K562 (cell line): ENCODE measurements at regions not wholly inside any gene's neighbourhood (a gene's known extent, or its start where the extent isn't known, plus 50 kb on each side); places are given as distances from the start of the nearest gene placed in this dataset.

ENCODE experiments used
- ATAC-seq: fragments of 200-7000 bp; cut with Tn5 transposase; 3 replicates; pipeline ENCODE4 v1.9.1; 2020; ENCODE audit warnings: moderate library complexity
- BruUV-seq: library from RNA; stranded (reverse); fragments of 400-500 nt; replicated peaks from 2 replicates; lab custom pipeline; 2021; lab: Mats Ljungman, UMichigan
- CTCF ChIA-PET: fragments of 300-600 bp; formaldehyde crosslinking; extraction: SDS; loops from one replicate; lab custom pipeline; 2021; ENCODE audit warnings: low intra/inter-chr PET ratio; lab: Yijun Ruan, JAX
- POLR2A ChIA-PET: fragments of 300-600, 350-650 bp; sonication (Branson Sonifier 250); formaldehyde crosslinking; extraction: SDS; loops from one replicate; lab custom pipeline; 2021; ENCODE audit warnings: antibody characterized with exemption, inconsistent platforms; lab: Yijun Ruan, JAX
- DNase-seq, 4 experiments: peaks; one replicate each; pipeline versions ENCODE4 v3.0.0 to v3.0.0-alpha.2; 2011 to 2018; ENCODE audit warnings: low spot score in 3 of 4, mixed read lengths in 3 of 4; ENCODE audit errors: extremely low read depth in 1 of 4
- FAIRE-seq: peaks from 2 replicates; lab custom pipeline; 2011; peaks lifted over from hg19 to GRCh38; lab: Jason Lieb, UNC
- H2AFZ ChIP-seq: 2 replicates; pipeline ENCODE4 v1.6.0; 2011; ENCODE audit warnings: low read depth, low read length, control low read depth, inconsistent platforms
- H3K27ac ChIP-seq: fragments of 200-600 bp; 3 replicates; pipeline ENCODE4 v1.8.0; 2011; ENCODE audit warnings: low read depth, mild to moderate bottlenecking, control low read depth, inconsistent platforms, low read length, moderate library complexity, mixed read lengths; ENCODE audit errors: extremely low read depth
- H3K27me3 ChIP-seq, 2 experiments: fragments of 300-600 bp in 1 of 2; 2 replicates in 1 of 2; 3 replicates in 1 of 2; pipeline versions ENCODE4 v1.6.0 to v1.8.0; 2011; ENCODE audit warnings: inconsistent platforms in 2 of 2, low read length in 2 of 2, mild to moderate bottlenecking in 1 of 2, mixed read lengths in 1 of 2, moderate library complexity in 1 of 2; ENCODE audit not compliant: control insufficient read depth in 2 of 2, insufficient read depth in 2 of 2
- H3K36me3 ChIP-seq: fragments of 300-600 bp; 3 replicates; pipeline ENCODE4 v1.8.0; 2011; ENCODE audit warnings: mild to moderate bottlenecking, low read length, inconsistent platforms; ENCODE audit not compliant: control insufficient read depth, insufficient read depth
- H3K4me1 ChIP-seq, 2 experiments: fragments of 200-600 bp in 1 of 2; replicated peaks in 1 of 2; 2 replicates in 1 of 2; 3 replicates in 1 of 2; pipeline versions ENCODE4 v1.5.1 to v1.8.0; 2011; ENCODE audit warnings: inconsistent platforms in 2 of 2, low read length in 2 of 2, mild to moderate bottlenecking in 1 of 2, mixed read lengths in 1 of 2, moderate library complexity in 1 of 2; ENCODE audit not compliant: control insufficient read depth in 2 of 2, insufficient read depth in 2 of 2
- H3K4me2 ChIP-seq: 2 replicates; pipeline ENCODE4 v1.6.1; 2011; ENCODE audit warnings: low read length, control low read depth, inconsistent platforms, mixed read lengths; ENCODE audit not compliant: insufficient read depth
- H3K4me3 ChIP-seq: fragments of 200-600 bp; sonication (generic), shearing (Covaris generic); 2 replicates; pipeline ENCODE4 v1.5.1; 2016; ENCODE audit warnings: control low read depth, inconsistent platforms
- H3K79me2 ChIP-seq: fragments of 200-600 bp; 3 replicates; pipeline ENCODE4 v1.8.0; 2011; ENCODE audit warnings: low read length, inconsistent platforms; ENCODE audit not compliant: control insufficient read depth, insufficient read depth
- H3K9ac ChIP-seq, 2 experiments: 2 replicates each; pipeline versions ENCODE4 v1.6.0 to v1.6.1; 2011; ENCODE audit warnings: low read depth in 2 of 2, low read length in 2 of 2, control low read depth in 1 of 2, inconsistent platforms in 1 of 2, mild to moderate bottlenecking in 1 of 2, mixed read lengths in 1 of 2; ENCODE audit not compliant: insufficient read depth in 1 of 2
- H3K9me1 ChIP-seq: one replicate; pipeline ENCODE4 v1.6.0; 2011; ENCODE audit warnings: inconsistent platforms, mild to moderate bottlenecking, low read length, moderate library complexity; ENCODE audit not compliant: control insufficient read depth, insufficient read depth
- H3K9me3 ChIP-seq: replicated peaks from 2 replicates; pipeline ENCODE4 v1.5.1; 2011; ENCODE audit warnings: low read depth, low read length, inconsistent platforms; ENCODE audit not compliant: control insufficient read depth, insufficient read depth
- H4K20me1 ChIP-seq: replicated peaks from 2 replicates; pipeline ENCODE4 v1.6.1; 2011; ENCODE audit warnings: low read length, inconsistent platforms, mixed read lengths; ENCODE audit not compliant: control insufficient read depth, insufficient read depth
- ARID1B ChIP-seq: fragments of 450-650 bp; IDR thresholded peaks from 2 replicates; pipeline ENCODE4 v1.6.1; 2016; ENCODE audit warnings: antibody characterized with exemption, mild to moderate bottlenecking, inconsistent platforms
- HMGXB4 ChIP-seq: sonication (generic); formaldehyde crosslinking; IDR thresholded peaks from 2 replicates; pipeline ENCODE4 v1.8.1; 2023; ENCODE audit warnings: mild to moderate bottlenecking, missing genetic modification reagents
- MCM3 ChIP-seq: fragments of 450-650 bp; IDR thresholded peaks from 2 replicates; pipeline ENCODE4 v1.6.1; 2016
- MIER1 ChIP-seq: fragments of 450-650 bp; IDR thresholded peaks from 2 replicates; pipeline ENCODE4 v1.6.1; 2016; ENCODE audit warnings: antibody characterized with exemption, mild to moderate bottlenecking, low read depth
- POLR2AphosphoS2 ChIP-seq: IDR thresholded peaks from 2 replicates; pipeline ENCODE4 v1.6.1; 2012; ENCODE audit warnings: low read length, improper control_type of control experiment
- TBP ChIP-seq: optimal IDR thresholded peaks from 2 replicates; pipeline ENCODE3; 2011; ENCODE audit warnings: low read depth, low read length, improper control_type of control experiment
- ZNF449 ChIP-seq: fragments of 250-450 bp; sonication (Bioruptor Pico); IDR thresholded peaks from 2 replicates; pipeline ENCODE4 v1.8.0; 2022; ENCODE audit warnings: moderate library complexity, mild to moderate bottlenecking, inconsistent platforms
- WGBS: fragments of 100-300 bp; shearing (Covaris generic); methylation state at CpG from one replicate; pipeline ENCODE4 v1.1.6; 2016; ENCODE audit warnings: low coverage, mixed read lengths; ENCODE audit not compliant: insufficient coverage; ENCODE audit errors: missing lambda C conversion rate; 5-methylcytosine and 5-hydroxymethylcytosine counted together
- in situ Hi-C: fragments of 300-500 bp; cut with MboI; formaldehyde crosslinking; loops from 4 replicates; pipeline ENCODE4 v1.15.0; 2018; ENCODE audit warnings: inconsistent platforms, mixed read lengths
- intact Hi-C: fragments of 100-400 bp; cut with micrococcal nuclease; formaldehyde crosslinking; loops from 2 replicates; pipeline ENCODE4 v1.14.2; 2022

- Histone ChIP-seq H3K4me2 (no peak overlapping the region), H4K20me1 (no peaks in the 10 kb centered on the region), H2AFZ (no peak overlapping the region), H3K9ac (no peak overlapping the region), H3K36me3 (no peaks in the 10 kb centered on the region), H3K27ac (no peak overlapping the region), H3K27me3 (no peaks in the 10 kb centered on the region), H3K4me1 (peaks cover 0 to 6% of the 10 kb centered on the region in 2 experiments; a peak in 3 of 5 replicates), H3K79me2 (peaks cover 9% of the 10 kb centered on the region; the same call in 2 of the 3 replicates), H3K9me3 (no peaks in the 10 kb centered on the region), H3K4me3 (no peak overlapping the region), H3K9me1 (no peaks in the 10 kb centered on the region)
- ChIA-PET POLR2A (interaction anchor here (1.2 kb wide), 1 partner anchor 10 kb away, joined by 3 read pairs; no protein-coding TSS in a partner anchor), CTCF (no interaction called here)
- FAIRE-seq (no peak), DNase-seq (no peak), ATAC-seq (no peak)
- intact Hi-C loops, result no loop called here
- WGBS, result 56% methylated on average over 5 of the region's 5 CpGs
- TF ChIP-seq ARID1B, result no peak
- no peak for TF ChIP-seq TBP
- no peak for TF ChIP-seq HMGXB4 (CRISPR knock-in tag)
- no peak for TF ChIP-seq MIER1
- TF ChIP-seq MCM3, result no peak
- no peak for TF ChIP-seq ZNF449 (CRISPR knock-in tag)
- TF ChIP-seq POLR2AphosphoS2, result no peak
- BruUV-seq, result no TSS peak
- in situ Hi-C loops, result no loop called here
Measured at GRCh38 chr7:29657288-29657687, 93.7 kb downstream of the PRR15 start.
